GM19025 (cell line): ENCODE measurements at regions not wholly inside any gene's neighbourhood (a gene's known extent, or its start where the extent isn't known, plus 50 kb on each side); places are given as distances from the start of the nearest gene placed in this dataset.
"Not testable (repeated sequence)": the region's sequence is repeated elsewhere in the genome, so short reads cannot be mapped to it uniquely, and the experiment has no call there.

Source experiments
- ATAC-seq: cut with Tn5 transposase; IDR thresholded peaks from one replicate; pipeline ENCODE4 v1.9.1; 2021; ENCODE audit warnings: mild to moderate bottlenecking, low read depth, moderate library complexity; ENCODE audit not compliant: unreplicated experiment

- no peak for ATAC-seq
Observed at GRCh38 chr18:70981400-70982140, 692.7 kb downstream of the SOCS6 start.

- no peak for ATAC-seq
Observed at GRCh38 chr18:70973626-70974025, 684.8 kb downstream of the SOCS6 start.

GRCh38 chr18:70966419-70966818 is 677.6 kb downstream of the SOCS6 start:
- ATAC-seq: no peak

- ATAC-seq: no peak
Observed at GRCh38 chr18:70961939-70962338, 673.1 kb downstream of the SOCS6 start.

- no peak for ATAC-seq
Observed at GRCh38 chr18:70956554-70956953, 667.7 kb downstream of the SOCS6 start.

- no peak for ATAC-seq
Observed at GRCh38 chr18:70936160-70936559, 647.3 kb downstream of the SOCS6 start.

GRCh38 chr18:70931942-70932814 is 643.3 kb downstream of the SOCS6 start:
- no peak for ATAC-seq

GRCh38 chr18:70920840-70921374 is 632.1 kb downstream of the SOCS6 start:
- no peak for ATAC-seq

- ATAC-seq: no peak
Observed at GRCh38 chr18:70907673-70908072, 618.8 kb downstream of the SOCS6 start.

GRCh38 chr18:70892381-70892780 is 603.5 kb downstream of the SOCS6 start:
- ATAC-seq: no peak

GRCh38 chr18:70870292-70870691 is 581.4 kb downstream of the SOCS6 start:
- no peak for ATAC-seq

- no peak for ATAC-seq
Observed at GRCh38 chr18:70848329-70848728, 559.5 kb downstream of the SOCS6 start.

- no peak for ATAC-seq
Observed at GRCh38 chr18:70840649-70841048, 551.8 kb downstream of the SOCS6 start.

- ATAC-seq: no peak
Observed at GRCh38 chr18:70827632-70828031, 538.8 kb downstream of the SOCS6 start.

GRCh38 chr18:70826571-70826970 is 537.7 kb downstream of the SOCS6 start:
- ATAC-seq: no peak

GRCh38 chr18:70822691-70823090 is 533.8 kb downstream of the SOCS6 start:
- ATAC-seq: no peak

GRCh38 chr18:70822117-70822516 is 533.3 kb downstream of the SOCS6 start:
- no peak for ATAC-seq

GRCh38 chr18:70808481-70809056 is 519.7 kb downstream of the SOCS6 start:
- ATAC-seq: no peak

GRCh38 chr18:70781860-70782453 is 493.1 kb downstream of the SOCS6 start:
- no peak for ATAC-seq

GRCh38 chr18:70766254-70766653 is 477.4 kb downstream of the SOCS6 start:
- ATAC-seq: not testable (repeated sequence)

- no peak for ATAC-seq
Observed at GRCh38 chr18:70762812-70763211, 474.0 kb downstream of the SOCS6 start.
